Ecto neural progenitor cell (in vitro differentiated cells): ENCODE measurements at regions not wholly inside any gene's neighbourhood (a gene's known extent, or its start where the extent isn't known, plus 50 kb on each side); places are given as distances from the start of the nearest gene placed in this dataset.

ENCODE experiments used
- DNase-seq: peaks from one replicate; pipeline ENCODE4 v3.0.0-alpha.2; 2018; ENCODE audit warnings: low spot score

- DNase-seq = no peak
These were observed 513.1 kb downstream of the SLITRK6 start for GRCh38 chr13:85286081-85286480.

- no peak for DNase-seq
These were observed 514.9 kb downstream of the SLITRK6 start for GRCh38 chr13:85284349-85284748.

- DNase-seq = no peak
These were observed 515.8 kb downstream of the SLITRK6 start for GRCh38 chr13:85283408-85283807.

- DNase-seq = no peak
These were observed 516.3 kb downstream of the SLITRK6 start for GRCh38 chr13:85282876-85283275.

- no peak for DNase-seq
These were observed 520.4 kb downstream of the SLITRK6 start for GRCh38 chr13:85278851-85279250.

- no peak for DNase-seq
These were observed 521.5 kb downstream of the SLITRK6 start for GRCh38 chr13:85277748-85278147.

- DNase-seq = peak; percentile 37
These were observed 532.4 kb downstream of the SLITRK6 start for GRCh38 chr13:85266771-85267170.

- DNase-seq = peak; percentile 40
These were observed 532.9 kb downstream of the SLITRK6 start for GRCh38 chr13:85266331-85266730.

- DNase-seq = no peak
These were observed 533.9 kb downstream of the SLITRK6 start for GRCh38 chr13:85265296-85265695.

- no peak for DNase-seq
These were observed 536.7 kb downstream of the SLITRK6 start for GRCh38 chr13:85262499-85262898.

GRCh38 chr13:85261757-85262346, 537.4 kb downstream of the SLITRK6 start:
- no peak for DNase-seq

- no peak for DNase-seq
These were observed 538.3 kb downstream of the SLITRK6 start for GRCh38 chr13:85260896-85261295.

GRCh38 chr13:85255978-85256377, 543.2 kb downstream of the SLITRK6 start:
- DNase-seq = no peak

GRCh38 chr13:85254641-85255040, 544.6 kb downstream of the SLITRK6 start:
- no peak for DNase-seq

GRCh38 chr13:85249151-85249550, 550.1 kb downstream of the SLITRK6 start:
- no peak for DNase-seq

- DNase-seq = no peak
These were observed 551.4 kb downstream of the SLITRK6 start for GRCh38 chr13:85247780-85248179.

- DNase-seq = no peak
These were observed 555.4 kb downstream of the SLITRK6 start for GRCh38 chr13:85243831-85244230.

- DNase-seq = no peak
These were observed 558.2 kb downstream of the SLITRK6 start for GRCh38 chr13:85241060-85241459.

- no peak for DNase-seq
These were observed 562.8 kb downstream of the SLITRK6 start for GRCh38 chr13:85236413-85236812.

GRCh38 chr13:85230691-85231093, 568.5 kb downstream of the SLITRK6 start:
- DNase-seq = no peak

- DNase-seq = no peak
These were observed 570.5 kb downstream of the SLITRK6 start for GRCh38 chr13:85228692-85229091.

GRCh38 chr13:85223883-85224656, 575.1 kb downstream of the SLITRK6 start:
- no peak for DNase-seq

- no peak for DNase-seq
These were observed 582.6 kb downstream of the SLITRK6 start for GRCh38 chr13:85216576-85216975.

GRCh38 chr13:85212692-85213091, 586.5 kb downstream of the SLITRK6 start:
- DNase-seq = no peak
